HuH-7 (cell line): ENCODE measurements at regions not wholly inside any gene's neighbourhood (a gene's known extent, or its start where the extent isn't known, plus 50 kb on each side); places are given as distances from the start of the nearest gene placed in this dataset.

ENCODE experiments used
- DNase-seq: peaks from one replicate; pipeline ENCODE4 v3.0.0; 2011; ENCODE audit warnings: low spot score

GRCh38 chr1:30286988-30287839, 436.2 kb downstream of the MATN1 start:
- no peak for DNase-seq

GRCh38 chr1:30286241-30286987, 437.0 kb downstream of the MATN1 start:
- DNase-seq: no peak

GRCh38 chr1:30285501-30285932, 437.9 kb downstream of the MATN1 start:
- DNase-seq: no peak

- no peak for DNase-seq
These were observed 438.5 kb downstream of the MATN1 start for GRCh38 chr1:30284728-30285475.

GRCh38 chr1:30284226-30284625, 439.2 kb downstream of the MATN1 start:
- no peak for DNase-seq

GRCh38 chr1:30283199-30283962, 440.0 kb downstream of the MATN1 start:
- no peak for DNase-seq

GRCh38 chr1:30280572-30280971, 442.8 kb downstream of the MATN1 start:
- DNase-seq: no peak

GRCh38 chr1:30277911-30278310, 445.5 kb downstream of the MATN1 start:
- no peak for DNase-seq

GRCh38 chr1:30277415-30277814, 446.0 kb downstream of the MATN1 start:
- DNase-seq: no peak

- no peak for DNase-seq
These were observed 447.2 kb downstream of the MATN1 start for GRCh38 chr1:30275926-30276764.

GRCh38 chr1:30274976-30275621, 448.3 kb downstream of the MATN1 start:
- no peak for DNase-seq

GRCh38 chr1:30274173-30274970, 449.0 kb downstream of the MATN1 start:
- DNase-seq: no peak

GRCh38 chr1:30273456-30273855, 449.9 kb downstream of the MATN1 start:
- DNase-seq: no peak

GRCh38 chr1:30273021-30273325, 450.4 kb downstream of the MATN1 start:
- no peak for DNase-seq

- DNase-seq: no peak
These were observed 450.9 kb downstream of the MATN1 start for GRCh38 chr1:30272277-30273020.

GRCh38 chr1:30271401-30272276, 451.7 kb downstream of the MATN1 start:
- DNase-seq: no peak

- DNase-seq: no peak
These were observed 452.9 kb downstream of the MATN1 start for GRCh38 chr1:30270461-30270860.
